Body of pancreas (tissue), 4 donors: ENCODE measurements at regions not wholly inside any gene's neighbourhood (a gene's known extent, or its start where the extent isn't known, plus 50 kb on each side); places are given as distances from the start of the nearest gene placed in this dataset.

Experiments
- POLR2A ChIP-seq, 3 donors: fragments of 450-650 bp; IDR thresholded peaks; one replicate each; pipeline ENCODE4 v1.6.1; 2016; ENCODE audit warnings: antibody characterized with exemption in 3 of 3, mild to moderate bottlenecking in 2 of 3
- TF ChIP-seq, protein P1 (sequence below), 7 experiments: fragments of 450-650 bp in 4 of 7; fragments of 200-600 bp in 3 of 7; sonication (generic) in 3 of 7; IDR thresholded peaks; one replicate each; pipeline ENCODE4 v1.5.1; 2016 to 2019; ENCODE audit warnings: antibody characterized with exemption in 7 of 7

DNA sequence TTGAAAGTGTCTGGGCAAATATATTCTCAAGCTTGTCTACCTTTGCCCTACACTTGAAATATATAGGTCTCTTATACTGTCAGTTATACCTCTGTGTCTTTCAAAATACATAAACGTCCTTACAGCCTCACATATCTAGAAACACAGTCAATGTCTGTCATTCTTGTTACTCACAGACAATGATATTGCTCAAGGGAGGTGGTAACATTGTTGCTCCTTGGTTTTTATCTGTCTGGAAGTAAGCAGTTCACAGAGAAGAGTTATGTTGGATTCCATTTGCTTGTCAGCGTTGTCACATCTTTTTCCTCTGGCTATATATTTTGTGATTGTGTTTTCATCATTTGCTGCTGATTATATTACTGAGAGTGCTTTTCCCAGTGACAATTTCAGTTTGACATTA is 1528.9 kb downstream of the PCDH7 start:
- no peak for TF ChIP-seq POLR2A (IDR thresholded peaks at IDR 0.05)
- TF ChIP-seq, protein P1, sequence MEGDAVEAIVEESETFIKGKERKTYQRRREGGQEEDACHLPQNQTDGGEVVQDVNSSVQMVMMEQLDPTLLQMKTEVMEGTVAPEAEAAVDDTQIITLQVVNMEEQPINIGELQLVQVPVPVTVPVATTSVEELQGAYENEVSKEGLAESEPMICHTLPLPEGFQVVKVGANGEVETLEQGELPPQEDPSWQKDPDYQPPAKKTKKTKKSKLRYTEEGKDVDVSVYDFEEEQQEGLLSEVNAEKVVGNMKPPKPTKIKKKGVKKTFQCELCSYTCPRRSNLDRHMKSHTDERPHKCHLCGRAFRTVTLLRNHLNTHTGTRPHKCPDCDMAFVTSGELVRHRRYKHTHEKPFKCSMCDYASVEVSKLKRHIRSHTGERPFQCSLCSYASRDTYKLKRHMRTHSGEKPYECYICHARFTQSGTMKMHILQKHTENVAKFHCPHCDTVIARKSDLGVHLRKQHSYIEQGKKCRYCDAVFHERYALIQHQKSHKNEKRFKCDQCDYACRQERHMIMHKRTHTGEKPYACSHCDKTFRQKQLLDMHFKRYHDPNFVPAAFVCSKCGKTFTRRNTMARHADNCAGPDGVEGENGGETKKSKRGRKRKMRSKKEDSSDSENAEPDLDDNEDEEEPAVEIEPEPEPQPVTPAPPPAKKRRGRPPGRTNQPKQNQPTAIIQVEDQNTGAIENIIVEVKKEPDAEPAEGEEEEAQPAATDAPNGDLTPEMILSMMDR (IDR thresholded peaks at IDR 0.05) = no peak
